ENCODE measurements at regions not wholly inside any gene's neighbourhood (a gene's known extent, or its start where the extent isn't known, plus 50 kb on each side); places are given as distances from the start of the nearest gene placed in this dataset.

DNA sequence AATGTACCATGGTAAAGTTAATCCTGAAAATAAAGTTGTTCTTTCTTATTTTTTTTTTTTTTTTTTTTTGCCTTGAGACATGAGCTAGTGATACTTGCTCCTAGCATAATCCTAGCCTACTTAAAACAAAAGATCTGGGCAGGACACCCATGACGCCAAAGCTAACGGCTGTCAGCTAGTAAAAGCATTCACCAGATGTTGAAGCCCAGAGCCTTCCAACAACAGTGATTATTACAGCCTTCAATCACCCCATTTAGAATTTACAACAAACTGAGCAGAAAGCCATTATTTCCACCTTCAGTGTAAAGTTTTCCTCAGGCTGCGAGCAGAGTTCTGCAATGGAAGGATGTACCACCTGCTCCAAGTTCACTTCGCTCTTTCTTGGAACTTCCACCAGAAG is 259.5 kb downstream of the SP3 start:
- TF ChIP-seq, protein P1, sequence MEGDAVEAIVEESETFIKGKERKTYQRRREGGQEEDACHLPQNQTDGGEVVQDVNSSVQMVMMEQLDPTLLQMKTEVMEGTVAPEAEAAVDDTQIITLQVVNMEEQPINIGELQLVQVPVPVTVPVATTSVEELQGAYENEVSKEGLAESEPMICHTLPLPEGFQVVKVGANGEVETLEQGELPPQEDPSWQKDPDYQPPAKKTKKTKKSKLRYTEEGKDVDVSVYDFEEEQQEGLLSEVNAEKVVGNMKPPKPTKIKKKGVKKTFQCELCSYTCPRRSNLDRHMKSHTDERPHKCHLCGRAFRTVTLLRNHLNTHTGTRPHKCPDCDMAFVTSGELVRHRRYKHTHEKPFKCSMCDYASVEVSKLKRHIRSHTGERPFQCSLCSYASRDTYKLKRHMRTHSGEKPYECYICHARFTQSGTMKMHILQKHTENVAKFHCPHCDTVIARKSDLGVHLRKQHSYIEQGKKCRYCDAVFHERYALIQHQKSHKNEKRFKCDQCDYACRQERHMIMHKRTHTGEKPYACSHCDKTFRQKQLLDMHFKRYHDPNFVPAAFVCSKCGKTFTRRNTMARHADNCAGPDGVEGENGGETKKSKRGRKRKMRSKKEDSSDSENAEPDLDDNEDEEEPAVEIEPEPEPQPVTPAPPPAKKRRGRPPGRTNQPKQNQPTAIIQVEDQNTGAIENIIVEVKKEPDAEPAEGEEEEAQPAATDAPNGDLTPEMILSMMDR (IDR thresholded peaks at IDR 0.05; ENCODE audit: borderline replicate concordance, extremely low read depth, low read length, poor library complexity, severe bottlenecking), result no peak
- no peak for TF ChIP-seq EZH2 (IDR thresholded peaks at IDR 0.05; ENCODE audit: borderline replicate concordance, low read depth, low read length, severe bottlenecking)

All from DND-41 (cell line).